ENCODE measurements at regions not wholly inside any gene's neighbourhood (a gene's known extent, or its start where the extent isn't known, plus 50 kb on each side); places are given as distances from the start of the nearest gene placed in this dataset.

- DNase-seq (ENCODE audit: low spot score) = no peak
These were observed 81.5 kb downstream of the PJA1 start for GRCh38 chrX:69083801-69084200.

- DNase-seq (ENCODE audit: low spot score) = no peak
These were observed 81.9 kb downstream of the PJA1 start for GRCh38 chrX:69083361-69083760.

GRCh38 chrX:69082753-69083150 is 82.5 kb downstream of the PJA1 start:
- DNase-seq (ENCODE audit: low spot score) = peak; percentile 70

GRCh38 chrX:69082055-69082752 is 83.0 kb downstream of the PJA1 start:
- DNase-seq (ENCODE audit: low spot score) = peak; percentile 47

GRCh38 chrX:69080855-69081465 is 84.3 kb downstream of the PJA1 start:
- no peak for DNase-seq (ENCODE audit: low spot score)

GRCh38 chrX:69079268-69079667 is 86.0 kb downstream of the PJA1 start:
- no peak for DNase-seq (ENCODE audit: low spot score)

- no peak for DNase-seq (ENCODE audit: low spot score)
These were observed 87.3 kb downstream of the PJA1 start for GRCh38 chrX:69077895-69078455.

- DNase-seq (ENCODE audit: low spot score) = no peak
These were observed 89.2 kb downstream of the PJA1 start for GRCh38 chrX:69076088-69076487.

GRCh38 chrX:69074726-69075125 is 90.5 kb downstream of the PJA1 start:
- no peak for DNase-seq (ENCODE audit: low spot score)

- DNase-seq (ENCODE audit: low spot score) = no peak
These were observed 91.5 kb downstream of the PJA1 start for GRCh38 chrX:69073721-69074120.

- DNase-seq (ENCODE audit: low spot score) = no peak
These were observed 92.0 kb downstream of the PJA1 start for GRCh38 chrX:69073241-69073640.

- DNase-seq (ENCODE audit: low spot score) = no peak
These were observed 92.7 kb downstream of the PJA1 start for GRCh38 chrX:69072486-69073006.

GRCh38 chrX:69070949-69071650 is 94.2 kb downstream of the PJA1 start:
- DNase-seq (ENCODE audit: low spot score) = no peak

GRCh38 chrX:69069876-69070275 is 95.4 kb downstream of the PJA1 start:
- no peak for DNase-seq (ENCODE audit: low spot score)

GRCh38 chrX:69069086-69069445 is 96.2 kb downstream of the PJA1 start:
- no peak for DNase-seq (ENCODE audit: low spot score)

GRCh38 chrX:69068301-69069085 is 96.8 kb downstream of the PJA1 start:
- no peak for DNase-seq (ENCODE audit: low spot score)

- DNase-seq (ENCODE audit: low spot score) = no peak
These were observed 97.4 kb downstream of the PJA1 start for GRCh38 chrX:69067841-69068240.

GRCh38 chrX:69066966-69067525 is 98.2 kb downstream of the PJA1 start:
- no peak for DNase-seq (ENCODE audit: low spot score)

- DNase-seq (ENCODE audit: low spot score) = no peak
These were observed 99.1 kb downstream of the PJA1 start for GRCh38 chrX:69066021-69066757.

- DNase-seq (ENCODE audit: low spot score) = no peak
These were observed 99.8 kb downstream of the PJA1 start for GRCh38 chrX:69065451-69065850.

- no peak for DNase-seq (ENCODE audit: low spot score)
These were observed 101.8 kb downstream of the PJA1 start for GRCh38 chrX:69063486-69063885.
